RWPE1 (cell line): ENCODE measurements at regions not wholly inside any gene's neighbourhood (a gene's known extent, or its start where the extent isn't known, plus 50 kb on each side); places are given as distances from the start of the nearest gene placed in this dataset.

Experiments
- CTCF ChIA-PET: fragments of 350-600 bp; sonication (Branson Sonifier 250); formaldehyde crosslinking; extraction: SDS; loops from one replicate; lab custom pipeline; 2021; lab: Yijun Ruan, JAX
- POLR2A ChIA-PET: fragments of 400-600 bp; formaldehyde crosslinking; extraction: SDS; loops from one replicate; lab custom pipeline; 2020; ENCODE audit warnings: antibody characterized with exemption; ENCODE audit not compliant: low non-redundant PET; lab: Yijun Ruan, JAX
- DNase-seq: peaks from one replicate; pipeline ENCODE4 v3.0.0; 2012; ENCODE audit warnings: low spot score
- H3K27ac ChIP-seq: fragments of 450-650 bp; 2 replicates; pipeline ENCODE4 v1.5.1; 2017
- CTCF ChIP-seq: fragments of 450-650 bp; conservative IDR thresholded peaks from 2 replicates; pipeline ENCODE4 v1.5.1; 2017; ENCODE audit warnings: low read depth, mild to moderate bottlenecking

GRCh38 chr2:103383541-103383940 lies 621.7 kb downstream of the TMEM182 start:
- H3K27ac ChIP-seq: no peak overlapping the region
- no peak for TF ChIP-seq CTCF
- no peak for DNase-seq
- ChIA-PET POLR2A (no interaction called here), CTCF (interaction anchor here (0.6 to 0.8 kb wide), 2 partner anchors 222 kb away, joined by 3 read pairs; no protein-coding TSS in a partner anchor)

GRCh38 chr2:103386872-103387271 lies 625.0 kb downstream of the TMEM182 start:
- TF ChIP-seq CTCF: no peak
- no peak for DNase-seq
- H3K27ac ChIP-seq: no peak overlapping the region
- CTCF ChIA-PET: no interaction called here
- POLR2A ChIA-PET: no interaction called here

GRCh38 chr2:103387888-103388287 lies 626.1 kb downstream of the TMEM182 start:
- POLR2A ChIA-PET: no interaction called here
- TF ChIP-seq CTCF: no peak
- H3K27ac ChIP-seq: no peak overlapping the region
- CTCF ChIA-PET: no interaction called here
- no peak for DNase-seq

- H3K27ac ChIP-seq: no peak overlapping the region
- DNase-seq: no peak
- POLR2A ChIA-PET: no interaction called here
- TF ChIP-seq CTCF: no peak
- CTCF ChIA-PET: no interaction called here
These were observed 634.3 kb downstream of the TMEM182 start for GRCh38 chr2:103396152-103396551.

- peak; percentile 5 for DNase-seq
- CTCF ChIA-PET: interaction anchor here (1.1 kb wide), 1 partner anchor 35 kb away, joined by 5 read pairs; no protein-coding TSS in a partner anchor
- H3K27ac ChIP-seq: no peak overlapping the region
- TF ChIP-seq CTCF: no peak
- POLR2A ChIA-PET: no interaction called here
These were observed 639.8 kb downstream of the TMEM182 start for GRCh38 chr2:103401621-103402020.

- ChIA-PET CTCF (interaction anchor here (1.1 kb wide), 1 partner anchor 36 kb away, joined by 5 read pairs; no protein-coding TSS in a partner anchor), POLR2A (no interaction called here)
- TF ChIP-seq CTCF: no peak
- DNase-seq: no peak
- H3K27ac ChIP-seq: no peak overlapping the region
These were observed 640.5 kb downstream of the TMEM182 start for GRCh38 chr2:103402336-103402735.
